SK-N-SH (cell line): ENCODE measurements at regions not wholly inside any gene's neighbourhood (a gene's known extent, or its start where the extent isn't known, plus 50 kb on each side); places are given as distances from the start of the nearest gene placed in this dataset.

Experiments used
- CTCF ChIA-PET: fragments of 300-600, 350-600 bp; formaldehyde crosslinking; extraction: SDS; loops from one replicate; lab custom pipeline; 2021; lab: Yijun Ruan, JAX
- POLR2A ChIA-PET: fragments of 350-600 bp; sonication (Branson Sonifier 250); formaldehyde crosslinking; extraction: SDS; loops from one replicate; lab custom pipeline; 2020; ENCODE audit warnings: antibody characterized with exemption, inconsistent platforms; lab: Yijun Ruan, JAX
- DNase-seq: peaks from one replicate; pipeline ENCODE4 v3.0.0; 2012
- H2AFZ ChIP-seq: fragments of 200-600 bp; sonication (generic); 2 replicates; pipeline ENCODE4 v1.8.1; 2016; ENCODE audit warnings: antibody characterized with exemption, mild to moderate bottlenecking, low read depth
- H3F3A ChIP-seq: fragments of 200-600 bp; sonication (generic); replicated peaks from 2 replicates; pipeline ENCODE3; 2016; ENCODE audit warnings: antibody characterized with exemption, mild to moderate bottlenecking; ENCODE audit not compliant: insufficient read depth
- H3K27ac ChIP-seq, 2 experiments: fragments of 200-500 bp in 1 of 2; fragments of 200-600 bp in 1 of 2; sonication (Bioruptor generic) in 1 of 2; sonication (generic), shearing (Covaris generic) in 1 of 2; 2 replicates each; pipeline versions ENCODE4 v1.5.1 to v1.6.1; 2014 to 2016; ENCODE audit warnings: low read depth in 2 of 2, inconsistent platforms in 1 of 2, low read length in 1 of 2, mild to moderate bottlenecking in 1 of 2, mixed read lengths in 1 of 2
- H3K27me3 ChIP-seq: fragments of 200-600 bp; sonication (generic), shearing (Covaris generic); 2 replicates; pipeline ENCODE4 v1.6.1; 2016; ENCODE audit warnings: mixed run types; ENCODE audit not compliant: insufficient read depth
- H3K36me3 ChIP-seq, 2 experiments: fragments of 200-500 bp in 1 of 2; fragments of 200-600 bp in 1 of 2; sonication (Bioruptor generic) in 1 of 2; sonication (generic) in 1 of 2; replicated peaks in 1 of 2; 2 replicates each; pipeline versions ENCODE3 to v1.5.1; 2014 to 2016; ENCODE audit warnings: low read length in 1 of 2, mild to moderate bottlenecking in 1 of 2; ENCODE audit not compliant: insufficient read depth in 2 of 2, control insufficient read depth in 1 of 2
- H3K4me1 ChIP-seq, 2 experiments: fragments of 200-500 bp in 1 of 2; fragments of 200-600 bp in 1 of 2; sonication (Bioruptor generic) in 1 of 2; sonication (generic), shearing (Covaris generic) in 1 of 2; 2 replicates each; pipeline versions ENCODE4 v1.5.1 to v1.6.1; 2014 to 2016; ENCODE audit warnings: low read depth in 1 of 2, low read length in 1 of 2, mixed run types in 1 of 2; ENCODE audit not compliant: insufficient read depth in 2 of 2, control insufficient read depth in 1 of 2
- H3K4me2 ChIP-seq: fragments of 200-600 bp; sonication (generic), shearing (Covaris generic); 2 replicates; pipeline ENCODE4 v1.6.1; 2017; ENCODE audit warnings: mixed run types
- H3K4me3 ChIP-seq, 2 experiments: fragments of 200-500 bp in 1 of 2; fragments of 200-600 bp in 1 of 2; sonication (Bioruptor generic) in 1 of 2; sonication (generic), shearing (Covaris generic) in 1 of 2; 2 replicates each; pipeline versions ENCODE4 v1.5.1 to v1.8.1; 2014 to 2016; ENCODE audit warnings: low read depth in 2 of 2, inconsistent platforms in 1 of 2, low read length in 1 of 2, mild to moderate bottlenecking in 1 of 2, mixed read lengths in 1 of 2, moderate library complexity in 1 of 2
- H3K79me2 ChIP-seq: fragments of 200-600 bp; sonication (generic); 2 replicates; pipeline ENCODE4 v1.8.1; 2017; ENCODE audit warnings: mild to moderate bottlenecking; ENCODE audit not compliant: insufficient read depth
- H3K9ac ChIP-seq: fragments of 200-600 bp; sonication (generic); 2 replicates; pipeline ENCODE4 v1.6.1; 2017; ENCODE audit warnings: mixed run types
- H3K9me2 ChIP-seq: fragments of 200-600 bp; sonication (generic); 2 replicates; pipeline ENCODE4 v1.6.1; 2017; ENCODE audit warnings: mixed run types
- H3K9me3 ChIP-seq: fragments of 200-600 bp; sonication (generic); 2 replicates; pipeline ENCODE4 v1.6.1; 2017; ENCODE audit warnings: mixed run types, mild to moderate bottlenecking, moderate library complexity
- H4K20me1 ChIP-seq: fragments of 200-600 bp; sonication (generic); 2 replicates; pipeline ENCODE4 v1.6.1; 2017; ENCODE audit warnings: mild to moderate bottlenecking, mixed run types; ENCODE audit not compliant: insufficient read depth
- CTCF ChIP-seq: fragments of 200-600 bp; sonication (generic); IDR thresholded peaks from 2 replicates; pipeline ENCODE4 v1.6.1; 2017; ENCODE audit warnings: antibody characterized with exemption, mild to moderate bottlenecking, moderate library complexity
- ELF1 ChIP-seq: IDR thresholded peaks from 2 replicates; pipeline ENCODE4 v1.4.0; 2012
- FOSL2 ChIP-seq: IDR thresholded peaks from 2 replicates; pipeline ENCODE4 v1.4.0; 2012; ENCODE audit warnings: low read depth, mild to moderate bottlenecking, moderate library complexity, borderline replicate concordance
- FOXJ3 ChIP-seq: sonication (generic); formaldehyde crosslinking; IDR thresholded peaks from 2 replicates; pipeline ENCODE4 v1.5.1; 2020; ENCODE audit warnings: mild to moderate bottlenecking, missing genetic modification reagents
- FOXM1 ChIP-seq: IDR thresholded peaks from 2 replicates; pipeline ENCODE4 v1.4.0; 2012; ENCODE audit warnings: low read depth, mild to moderate bottlenecking
- GABPA ChIP-seq: IDR thresholded peaks from 2 replicates; pipeline ENCODE4 v1.4.0; 2012; ENCODE audit warnings: low read depth, mild to moderate bottlenecking
- GATA2 ChIP-seq: sonication (generic); formaldehyde crosslinking; IDR thresholded peaks from 2 replicates; pipeline ENCODE4 v1.5.0; 2020; ENCODE audit warnings: mild to moderate bottlenecking, missing genetic modification reagents
- IRF3 ChIP-seq: fragments of 150-350 bp; IDR thresholded peaks from 2 replicates; pipeline ENCODE4 v1.6.1; 2016; ENCODE audit warnings: mild to moderate bottlenecking, low read depth, low read length
- JUND ChIP-seq: IDR thresholded peaks from 2 replicates; pipeline ENCODE4 v1.4.0; 2012
- MXI1 ChIP-seq: IDR thresholded peaks from 2 replicates; pipeline ENCODE4 v1.6.1; 2012; ENCODE audit warnings: mild to moderate bottlenecking, low read depth, low read length, improper control_type of control experiment
- PBX3 ChIP-seq: IDR thresholded peaks from 2 replicates; pipeline ENCODE4; 2012
- RCOR1 ChIP-seq: fragments of 150-350 bp; IDR thresholded peaks from 2 replicates; pipeline ENCODE4 v1.6.1; 2017; ENCODE audit warnings: antibody characterized with exemption, low read length
- REST ChIP-seq: IDR thresholded peaks from 2 replicates; pipeline ENCODE4 v1.6.1; 2012; ENCODE audit warnings: mild to moderate bottlenecking, low read depth, low read length, moderate library complexity
- RFX5 ChIP-seq: IDR thresholded peaks from 2 replicates; pipeline ENCODE4 v1.6.1; 2012; ENCODE audit warnings: mild to moderate bottlenecking, improper control_type of control experiment, low read length
- SIN3A ChIP-seq: IDR thresholded peaks from 2 replicates; pipeline ENCODE4 v1.6.1; 2012; ENCODE audit warnings: low read depth, mild to moderate bottlenecking, low read length, moderate library complexity, borderline replicate concordance
- SMC3 ChIP-seq: IDR thresholded peaks from 2 replicates; pipeline ENCODE4 v1.6.1; 2012; ENCODE audit warnings: low read depth, low read length, improper control_type of control experiment
- TAF1 ChIP-seq: IDR thresholded peaks from 2 replicates; pipeline ENCODE4 v1.6.1; 2012; ENCODE audit warnings: low read depth, mild to moderate bottlenecking, low read length, moderate library complexity, borderline replicate concordance
- TCF12 ChIP-seq: IDR thresholded peaks from 2 replicates; pipeline ENCODE4 v1.4.0; 2012
- TEAD4 ChIP-seq: IDR thresholded peaks from 2 replicates; pipeline ENCODE4 v1.4.0; 2012; ENCODE audit warnings: mild to moderate bottlenecking, borderline replicate concordance; ENCODE audit not compliant: insufficient read depth
- USF2 ChIP-seq: fragments of 150-350 bp; IDR thresholded peaks from 2 replicates; pipeline ENCODE4 v1.6.1; 2017; ENCODE audit warnings: antibody characterized with exemption, low read length, low read depth, borderline replicate concordance
- WGBS: methylation state at CpG from one replicate; pipeline ENCODE4 v1.1.6; 2017; ENCODE audit warnings: low lambda C conversion rate; 5-methylcytosine and 5-hydroxymethylcytosine counted together

GRCh38 chr7:136105191-136105590 is 128.0 kb upstream of the MTPN start:
- Histone ChIP-seq H3K4me1 (no peaks in the 10 kb centered on the region), H3K9me3 (no peaks in the 10 kb centered on the region), H3K9ac (no peak overlapping the region), H3K36me3 (no peaks in the 10 kb centered on the region), H3K4me3 (no peak overlapping the region), H3K9me2 (no peaks in the 10 kb centered on the region), H2AFZ (no peak overlapping the region), H3K27ac (no peak overlapping the region), H3K79me2 (no peaks in the 10 kb centered on the region), H4K20me1 (no peaks in the 10 kb centered on the region), H3K27me3 (no peaks in the 10 kb centered on the region), H3K4me2 (no peak overlapping the region), H3F3A (no peaks in the 10 kb centered on the region)
- POLR2A ChIA-PET, result no interaction called here
- DNase-seq, result no peak
- WGBS, result 11% methylated on average over 1 of the region's 1 CpG
- TF ChIP-seq GATA2 (CRISPR knock-in tag) (no peak), TCF12 (no peak), RCOR1 (no peak), TAF1 (no peak), FOSL2 (no peak), SIN3A (no peak), CTCF (no peak), TEAD4 (no peak), RFX5 (no peak), SMC3 (no peak), PBX3 (no peak), MXI1 (no peak), ELF1 (no peak), FOXJ3 (no peak), JUND (no peak), FOXM1 (no peak)
- CTCF ChIA-PET, result interaction anchor here (0.9 kb wide), 1 partner anchor 10 kb away, joined by 4 read pairs; no protein-coding TSS in a partner anchor

GRCh38 chr7:136104269-136104603 is 127.1 kb upstream of the MTPN start:
- 32% methylated on average over 2 of the region's 2 CpGs for WGBS
- POLR2A ChIA-PET, result no interaction called here
- no peaks in the 10 kb centered on the region for H3K9me3 ChIP-seq
- no peak overlapping the region for H3K27ac ChIP-seq
- no peak overlapping the region for H2AFZ ChIP-seq
- no peak overlapping the region for H3K4me3 ChIP-seq
- DNase-seq, result no peak
- no peak overlapping the region for H3K9ac ChIP-seq
- no peaks in the 10 kb centered on the region for H3F3A ChIP-seq
- no peaks in the 10 kb centered on the region for H3K79me2 ChIP-seq
- no peaks in the 10 kb centered on the region for H4K20me1 ChIP-seq
- H3K27me3 ChIP-seq, result no peaks in the 10 kb centered on the region
- no peaks in the 10 kb centered on the region for H3K9me2 ChIP-seq
- H3K4me1 ChIP-seq, result no peaks in the 10 kb centered on the region
- CTCF ChIA-PET, result interaction anchor here (3.0 kb wide), 1 partner anchor 11 kb away, joined by 16 read pairs; no protein-coding TSS in a partner anchor
- H3K36me3 ChIP-seq, result no peaks in the 10 kb centered on the region
- H3K4me2 ChIP-seq, result no peak overlapping the region
- no peak for TF ChIP-seq TEAD4
- TF ChIP-seq FOXJ3, result no peak
- no peak for TF ChIP-seq GABPA
- TF ChIP-seq TCF12, result no peak
- TF ChIP-seq RFX5, result no peak
- no peak for TF ChIP-seq ELF1
- no peak for TF ChIP-seq IRF3
- no peak for TF ChIP-seq USF2
- no peak for TF ChIP-seq PBX3
- TF ChIP-seq REST, result no peak
